ENCODE measurements at regions not wholly inside any gene's neighbourhood (a gene's known extent, or its start where the extent isn't known, plus 50 kb on each side); places are given as distances from the start of the nearest gene placed in this dataset.

- H3K27me3 ChIP-seq = no peaks in the 10 kb centered on the region
- H3K9me3 ChIP-seq = no peaks in the 10 kb centered on the region
- no peaks in the 10 kb centered on the region for H3K4me1 ChIP-seq
- intact Hi-C loops (cut with DNase I; ENCODE audit: low total_unique reads) = no loop called here
- no peak for DNase-seq
- H3K36me3 ChIP-seq = no peaks in the 10 kb centered on the region
- TF ChIP-seq POLR2A (IDR thresholded peaks at IDR 0.05) (no peak), CTCF (IDR thresholded peaks at IDR 0.05) (no peak)
- H3K27ac ChIP-seq = no peak overlapping the region
- no peak overlapping the region for H3K4me3 ChIP-seq
Observed at GRCh38 chr14:66143387-66144112, 342.6 kb upstream of the CCDC196 start.

- Histone ChIP-seq H3K4me1 (no peaks in the 10 kb centered on the region), H3K27me3 (no peaks in the 10 kb centered on the region), H3K9me3 (no peaks in the 10 kb centered on the region), H3K4me3 (no peak overlapping the region), H3K36me3 (no peaks in the 10 kb centered on the region), H3K27ac (no peak overlapping the region)
- intact Hi-C loops (cut with DNase I; ENCODE audit: low total_unique reads) = no loop called here
- no peak for TF ChIP-seq POLR2A (IDR thresholded peaks at IDR 0.05)
- no peak for TF ChIP-seq CTCF (IDR thresholded peaks at IDR 0.05)
- no peak for DNase-seq
Observed at GRCh38 chr14:66152302-66152701, 333.9 kb upstream of the CCDC196 start.

- intact Hi-C loops (cut with DNase I; ENCODE audit: low total_unique reads) = no loop called here
- H3K27ac ChIP-seq = no peak overlapping the region
Observed at GRCh38 chr14:66152747-66153146, 333.4 kb upstream of the CCDC196 start.

GRCh38 chr14:66163023-66163422 is 323.1 kb upstream of the CCDC196 start:
- no peak overlapping the region for H3K27ac ChIP-seq
- H3K36me3 ChIP-seq = no peaks in the 10 kb centered on the region

More at GRCh38 chr14:66152747-66153146, 333.4 kb upstream of the CCDC196 start:
- H3K27me3 ChIP-seq = no peaks in the 10 kb centered on the region
- no peak for DNase-seq
- no peaks in the 10 kb centered on the region for H3K9me3 ChIP-seq
- no peaks in the 10 kb centered on the region for H3K4me1 ChIP-seq
- H3K4me3 ChIP-seq = no peak overlapping the region
- TF ChIP-seq POLR2A (IDR thresholded peaks at IDR 0.05) = no peak
- no peak for TF ChIP-seq CTCF (IDR thresholded peaks at IDR 0.05)
- no peaks in the 10 kb centered on the region for H3K36me3 ChIP-seq

More at GRCh38 chr14:66163023-66163422, 323.1 kb upstream of the CCDC196 start:
- DNase-seq = no peak
- TF ChIP-seq POLR2A (IDR thresholded peaks at IDR 0.05) (no peak), CTCF (IDR thresholded peaks at IDR 0.05) (no peak)
- Histone ChIP-seq H3K4me1 (no peaks in the 10 kb centered on the region), H3K4me3 (no peak overlapping the region), H3K27me3 (no peaks in the 10 kb centered on the region), H3K9me3 (no peaks in the 10 kb centered on the region)
- intact Hi-C loops (cut with DNase I; ENCODE audit: low total_unique reads) = no loop called here

Data from uterus (tissue), 3 donors.